ENCODE measurements at regions not wholly inside any gene's neighbourhood (a gene's known extent, or its start where the extent isn't known, plus 50 kb on each side); places are given as distances from the start of the nearest gene placed in this dataset.

DNA sequence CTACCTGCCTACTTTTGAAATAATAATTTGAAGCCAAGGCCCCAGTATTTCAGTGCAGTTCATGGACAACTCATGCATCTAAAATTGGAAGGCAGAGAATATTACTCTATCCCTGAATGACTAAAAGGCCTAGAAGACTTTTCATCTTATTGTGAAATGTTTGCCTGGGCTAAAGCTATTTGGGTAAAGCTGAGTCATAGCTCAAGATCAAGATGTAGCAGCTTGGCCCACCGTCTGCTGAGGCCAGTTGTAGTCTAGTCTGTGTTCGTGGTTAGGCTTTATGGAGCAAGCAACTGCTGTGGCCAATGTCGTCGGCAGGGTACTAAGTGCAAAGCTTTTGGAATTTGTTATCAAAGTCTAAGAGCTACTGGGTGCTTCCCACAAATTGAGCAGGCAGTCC is 929.1 kb downstream of the RAB28 start:
- no peak overlapping the region for H3K4ac ChIP-seq (replicated peaks; ENCODE audit: insufficient read length, low read depth, low read length)
- DNase-seq (ENCODE audit: low read depth in 1 of 2, low spot score in 2 of 2) (no peak), FAIRE-seq (no peak)
- no peak overlapping the region for H3K18ac ChIP-seq (ENCODE audit: extremely low read depth, low read length)
- H3K79me1 ChIP-seq (ENCODE audit: low read depth, low read length): no peaks in the 10 kb centered on the region
- H3K23me2 ChIP-seq (ENCODE audit: low read depth, low read length): no peaks in the 10 kb centered on the region
- TF ChIP-seq SAP30 (IDR thresholded peaks at IDR 0.05; ENCODE audit: insufficient read depth, insufficient replicate concordance, low read length) (no peak), BRCA1 (IDR thresholded peaks at IDR 0.05; ENCODE audit: low read depth, low read length) (no peak), GTF2F1 (IDR thresholded peaks at IDR 0.05; ENCODE audit: borderline replicate concordance, low read depth, low read length) (no peak), CTBP2 (IDR thresholded peaks at IDR 0.05; ENCODE audit: borderline replicate concordance, insufficient read depth, insufficient read length, low read length) (no peak), ASH2L (IDR thresholded peaks at IDR 0.05; ENCODE audit: low read length) (no peak), CBX5 (IDR thresholded peaks at IDR 0.05; ENCODE audit: low read depth, low read length) (no peak), CHD1 (IDR thresholded peaks at IDR 0.05; ENCODE audit: low read depth, low read length) (no peak), SP4 (IDR thresholded peaks at IDR 0.05; ENCODE audit: low read length) (no peak)
- no peak overlapping the region for H2AFZ ChIP-seq (ENCODE audit: low read length)
- peaks cover 0 to 2% (median 0%) of the 10 kb centered on the region in 4 experiments; a peak in 1 of 7 replicates for H3K27me3 ChIP-seq (replicated peaks in 1 of 4; ENCODE audit: control insufficient read depth in 3 of 4, extremely low read depth in 1 of 4, insufficient read depth in 3 of 4, low read length in 3 of 4)
- H2BK15ac ChIP-seq (ENCODE audit: low read length): no peak overlapping the region
- H2BK5ac ChIP-seq (ENCODE audit: low read depth, low read length): no peak overlapping the region
- no peak overlapping the region for H2BK20ac ChIP-seq (ENCODE audit: low read length)
- H4K91ac ChIP-seq (replicated peaks; ENCODE audit: insufficient read length, low read length): no peak overlapping the region
- H2BK12ac ChIP-seq (ENCODE audit: low read depth, low read length): no peak overlapping the region
- 90% methylated on average over 4 of the region's 4 CpGs; no CpG with 5 or more reads in 1 of the 2 experiments for WGBS, 2 experiments (ENCODE audit: extremely low coverage in 1 of 2, insufficient coverage in 1 of 2, insufficient read length in 1 of 2, insufficient replicate concordance in 2 of 2, low coverage in 1 of 2, low lambda C conversion rate in 2 of 2, missing lambda C conversion rate in 1 of 2)
- no peaks in the 10 kb centered on the region for H3K4me1 ChIP-seq (replicated peaks in 1 of 4; ENCODE audit: control insufficient read depth in 3 of 4, insufficient read depth in 4 of 4, low read length in 3 of 4)
- no peak overlapping the region for H3K56ac ChIP-seq (replicated peaks; ENCODE audit: insufficient read length, low read depth, low read length)
- H3K14ac ChIP-seq (ENCODE audit: insufficient read length): no peak overlapping the region
- no peak overlapping the region for H4K8ac ChIP-seq (ENCODE audit: extremely low read depth, insufficient read depth, low read length)
- H4K20me1 ChIP-seq (replicated peaks in 1 of 2; ENCODE audit: control insufficient read depth in 1 of 2, insufficient read depth in 2 of 2, low read length in 2 of 2): no peaks in the 10 kb centered on the region
- ChIA-PET POLR2A (ENCODE audit: partially characterized antibody) (no interaction called here), CTCF (ENCODE audit: partially characterized antibody) (no interaction called here)
- H3K4me3 ChIP-seq (ENCODE audit: extremely low read depth in 1 of 4, insufficient read depth in 2 of 4, low read depth in 3 of 4, low read length in 4 of 4): no peak overlapping the region
- H3K9me3 ChIP-seq (ENCODE audit: insufficient read depth in 2 of 2, low read depth in 1 of 2, low read length in 1 of 2): no peaks in the 10 kb centered on the region
- H4K5ac ChIP-seq (ENCODE audit: insufficient read length, low read depth, low read length): no peak overlapping the region
- no peak overlapping the region for H3K23ac ChIP-seq (ENCODE audit: insufficient read length)
- H2AK5ac ChIP-seq (ENCODE audit: low read depth, low read length): no peak overlapping the region
- H2BK120ac ChIP-seq (replicated peaks; ENCODE audit: low read depth, low read length): no peak overlapping the region
- no peaks in the 10 kb centered on the region for H3K36me3 ChIP-seq (ENCODE audit: control insufficient read depth in 2 of 4, insufficient read depth in 4 of 4, low read length in 3 of 4)
- H3K4me2 ChIP-seq (ENCODE audit: insufficient read depth in 1 of 2, low read depth in 2 of 2, low read length in 2 of 2): no peak overlapping the region
- H3K79me2 ChIP-seq (ENCODE audit: control insufficient read depth in 1 of 2, insufficient read depth in 2 of 2, low read length in 2 of 2): no peaks in the 10 kb centered on the region
- H3K27ac ChIP-seq (ENCODE audit: low read depth, low read length): no peak overlapping the region
- no peak overlapping the region for H3K9ac ChIP-seq (replicated peaks in 1 of 4; ENCODE audit: extremely low read depth in 1 of 4, low read depth in 3 of 4, low read length in 3 of 4)
